ENCODE measurements at regions not wholly inside any gene's neighbourhood (a gene's known extent, or its start where the extent isn't known, plus 50 kb on each side); places are given as distances from the start of the nearest gene placed in this dataset. TPM values are rescaled to one million over a fixed set of nuclear protein-coding genes. Genes with fewer than 3 reads are reported as not detected.

DNA sequence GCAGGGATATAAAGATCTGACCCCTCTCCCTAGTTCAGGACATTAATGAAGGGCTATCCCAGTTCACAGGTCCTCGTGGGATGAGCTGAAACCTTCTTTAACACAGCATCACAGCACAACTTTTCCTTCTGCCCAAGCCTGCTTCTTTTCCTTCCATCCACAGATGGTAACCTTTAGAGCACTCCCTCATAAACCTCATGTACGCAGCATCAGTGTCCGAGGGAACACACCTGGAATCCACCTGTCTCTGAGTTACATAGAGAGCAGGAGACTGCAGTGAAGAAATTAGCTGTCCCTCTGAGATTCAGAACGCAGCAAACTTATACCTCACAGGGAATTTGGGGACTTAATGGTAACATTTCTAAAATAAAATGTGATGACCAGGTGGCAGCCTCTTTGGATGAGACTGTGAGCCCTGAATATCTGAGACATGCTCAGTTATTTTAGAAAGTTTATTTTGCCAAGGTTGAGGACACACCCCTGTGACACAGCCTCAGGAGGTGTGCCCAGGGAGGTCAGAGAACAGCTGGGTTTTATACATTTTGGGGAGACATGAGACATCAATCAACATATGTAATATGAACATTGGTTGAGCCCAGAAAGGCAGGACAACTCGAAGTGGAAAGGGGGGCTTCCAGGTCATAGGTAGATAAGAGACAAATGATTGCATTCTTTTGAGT lies 73.8 kb upstream of the PACRGL start:
- POLR2A ChIA-PET = no interaction called here
- no peak overlapping the region for H3K4me3 Mint-ChIP-seq
- H3K27ac Mint-ChIP-seq = no peak overlapping the region
- peaks cover 5% of the 10 kb centered on the region for H3K9me3 Mint-ChIP-seq
- ATAC-seq (ENCODE audit: low read depth) (no peak), DNase-seq (no peak)
- H3K4me1 Mint-ChIP-seq = peaks cover 4% of the 10 kb centered on the region
- peaks cover 3% of the 10 kb centered on the region for H3K36me3 Mint-ChIP-seq
- peaks cover 9% of the 10 kb centered on the region for H3K27me3 Mint-ChIP-seq

DNA sequence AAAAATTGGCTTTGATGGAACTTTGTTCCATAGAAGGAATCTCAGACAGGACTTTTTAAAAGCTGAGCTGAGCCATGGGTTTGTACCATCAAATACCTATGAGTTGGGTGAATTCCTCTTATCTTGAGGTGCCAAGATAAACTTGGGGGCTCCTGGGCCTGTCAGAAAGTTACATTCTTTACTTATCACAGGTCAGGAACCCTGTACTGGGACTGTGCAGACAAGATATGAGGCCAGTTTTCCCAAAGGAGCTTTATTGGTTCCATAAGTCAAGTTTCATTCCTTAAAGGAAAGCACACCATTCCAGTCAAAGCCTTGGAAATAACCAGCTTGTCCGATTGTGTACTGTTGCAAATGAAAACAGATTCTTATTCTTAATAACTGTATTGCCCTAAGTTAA lies 72.4 kb upstream of the PACRGL start:
- ATAC-seq (ENCODE audit: low read depth) (no peak), DNase-seq (no peak)
- H3K36me3 Mint-ChIP-seq = no peaks in the 10 kb centered on the region
- POLR2A ChIA-PET = no interaction called here
- peaks cover 3% of the 10 kb centered on the region for H3K4me1 Mint-ChIP-seq
- H3K4me3 Mint-ChIP-seq = no peak overlapping the region
- H3K27me3 Mint-ChIP-seq = peaks cover 9% of the 10 kb centered on the region
- H3K9me3 Mint-ChIP-seq = peaks cover 1% of the 10 kb centered on the region
- H3K27ac Mint-ChIP-seq = no peak overlapping the region

DNA sequence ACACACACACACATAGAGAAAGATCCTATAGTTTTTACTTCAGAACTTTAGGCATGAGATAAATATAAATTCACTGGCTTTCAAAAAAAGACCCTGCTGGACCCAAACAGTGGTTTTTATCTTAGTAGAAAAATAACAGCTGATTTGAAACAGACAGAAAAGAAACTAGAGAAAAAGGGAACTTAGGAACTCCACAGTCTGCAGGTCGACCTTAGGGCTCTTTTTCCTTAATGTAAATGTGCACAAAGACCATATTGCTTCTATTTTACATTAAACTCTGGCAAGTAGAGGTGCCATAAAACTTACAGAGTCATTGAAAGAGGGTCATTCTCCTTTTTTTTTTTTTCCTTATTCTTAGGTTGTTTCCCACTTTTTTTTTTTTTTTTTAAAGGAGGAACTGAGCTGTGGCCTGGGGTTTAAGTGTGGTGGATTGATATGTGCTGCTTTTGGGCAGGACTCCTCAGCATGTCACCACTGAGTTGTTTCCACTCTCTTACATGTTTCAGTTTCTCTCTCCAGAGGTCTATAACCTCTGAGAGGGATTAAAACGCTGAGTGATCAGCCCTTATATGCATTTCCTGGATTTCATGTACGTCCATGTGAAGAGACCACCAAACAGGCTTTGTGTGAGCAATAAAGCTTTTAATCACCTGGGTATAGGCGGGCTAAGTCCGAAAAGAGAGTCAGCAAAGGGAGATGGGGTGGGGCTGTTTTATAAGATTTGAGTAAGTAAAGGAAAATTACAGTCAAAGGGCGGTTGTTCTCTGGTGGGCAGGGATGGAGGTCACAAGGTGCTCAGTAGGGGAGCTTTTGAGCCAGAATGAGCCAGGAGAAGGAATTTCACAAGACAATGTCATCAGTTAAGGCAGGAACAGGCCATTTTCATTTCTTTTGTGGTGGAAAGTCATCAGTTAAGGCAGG lies 70.8 kb upstream of the PACRGL start:
- Mint-ChIP-seq H3K27ac (peak overlapping the region; percentile 15), H3K9me3 (peaks cover 1% of the 10 kb centered on the region), H3K27me3 (peaks cover 9% of the 10 kb centered on the region), H3K4me1 (peaks cover 3% of the 10 kb centered on the region), H3K4me3 (no peak overlapping the region), H3K36me3 (no peaks in the 10 kb centered on the region)
- POLR2A ChIA-PET = no interaction called here
- DNase-seq = no peak
- ATAC-seq (ENCODE audit: low read depth) = peak; percentile 33

DNA sequence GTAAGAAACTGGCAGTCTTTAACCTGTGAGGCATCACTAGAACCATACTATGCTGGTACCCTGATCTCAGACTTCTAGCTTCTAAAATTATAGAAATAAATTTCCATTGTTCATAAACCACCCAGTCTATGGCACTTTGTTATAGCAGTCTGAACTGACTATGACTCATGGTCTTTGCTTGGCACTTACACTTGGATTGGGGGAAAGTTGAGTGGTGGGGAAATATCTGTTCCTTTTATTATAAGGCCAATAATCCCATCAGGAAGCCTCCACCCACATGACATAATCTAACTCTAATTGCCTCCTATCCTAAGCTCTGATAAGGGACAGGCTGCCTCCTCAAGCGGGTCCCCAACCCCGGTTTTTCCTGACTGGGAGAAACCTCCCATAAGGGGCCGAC lies 61.4 kb upstream of the PACRGL start:
- no peak overlapping the region for H3K27ac Mint-ChIP-seq
- H3K9me3 Mint-ChIP-seq = no peaks in the 10 kb centered on the region
- ATAC-seq (ENCODE audit: low read depth) = no peak
- H3K4me1 Mint-ChIP-seq = no peaks in the 10 kb centered on the region
- no peaks in the 10 kb centered on the region for H3K36me3 Mint-ChIP-seq
- no peak overlapping the region for H3K4me3 Mint-ChIP-seq
- no peak for DNase-seq
- POLR2A ChIA-PET = no interaction called here
- peaks cover 4% of the 10 kb centered on the region for H3K27me3 Mint-ChIP-seq

DNA sequence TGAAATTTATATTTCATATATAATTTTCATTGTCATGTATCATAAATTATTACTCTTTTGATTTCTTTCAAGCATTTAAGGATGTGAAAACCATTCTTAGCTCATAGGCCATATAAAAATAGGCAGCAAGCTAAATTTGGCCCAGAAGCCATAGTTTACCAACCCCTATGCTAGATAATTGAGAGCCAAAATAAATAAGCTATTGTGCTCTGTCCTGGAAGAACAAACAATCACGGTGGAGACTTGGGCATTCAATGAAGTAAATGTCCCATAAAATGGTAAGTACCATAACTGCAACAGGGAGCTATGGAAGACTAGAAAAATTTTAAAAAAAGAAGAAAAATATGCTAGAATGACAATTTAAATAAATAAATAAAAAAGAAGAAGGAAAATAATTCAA lies 60.9 kb upstream of the PACRGL start:
- POLR2A ChIA-PET = no interaction called here
- Mint-ChIP-seq H3K27me3 (peaks cover 4% of the 10 kb centered on the region), H3K36me3 (no peaks in the 10 kb centered on the region), H3K4me1 (no peaks in the 10 kb centered on the region), H3K9me3 (no peaks in the 10 kb centered on the region), H3K4me3 (no peak overlapping the region), H3K27ac (no peak overlapping the region)
- DNase-seq (no peak), ATAC-seq (ENCODE audit: low read depth) (no peak)

DNA sequence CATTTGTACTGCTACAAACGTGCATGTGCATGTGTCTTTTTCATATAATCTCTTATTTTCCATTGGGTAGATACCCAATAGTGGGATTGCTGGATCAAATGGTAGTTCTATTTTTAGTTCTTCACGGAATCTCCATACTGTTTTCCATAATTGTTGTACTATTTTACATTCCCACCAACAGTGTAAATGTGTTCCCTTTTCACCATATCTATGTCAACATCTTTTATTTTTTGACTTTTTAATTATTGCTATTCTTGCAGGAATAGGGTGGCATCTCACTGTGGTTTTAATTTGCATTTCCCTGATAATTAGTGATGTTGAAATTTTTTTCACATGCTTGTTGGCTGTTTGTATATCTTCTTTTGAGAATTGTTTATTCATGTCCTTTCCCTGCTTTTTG lies 59.3 kb upstream of the PACRGL start:
- peaks cover 5% of the 10 kb centered on the region for H3K27me3 Mint-ChIP-seq
- H3K4me3 Mint-ChIP-seq = no peak overlapping the region
- H3K4me1 Mint-ChIP-seq = no peaks in the 10 kb centered on the region
- H3K27ac Mint-ChIP-seq = no peak overlapping the region
- no peaks in the 10 kb centered on the region for H3K36me3 Mint-ChIP-seq
- ATAC-seq (ENCODE audit: low read depth) = no peak
- H3K9me3 Mint-ChIP-seq = no peaks in the 10 kb centered on the region
- POLR2A ChIA-PET = no interaction called here
- DNase-seq = no peak

DNA sequence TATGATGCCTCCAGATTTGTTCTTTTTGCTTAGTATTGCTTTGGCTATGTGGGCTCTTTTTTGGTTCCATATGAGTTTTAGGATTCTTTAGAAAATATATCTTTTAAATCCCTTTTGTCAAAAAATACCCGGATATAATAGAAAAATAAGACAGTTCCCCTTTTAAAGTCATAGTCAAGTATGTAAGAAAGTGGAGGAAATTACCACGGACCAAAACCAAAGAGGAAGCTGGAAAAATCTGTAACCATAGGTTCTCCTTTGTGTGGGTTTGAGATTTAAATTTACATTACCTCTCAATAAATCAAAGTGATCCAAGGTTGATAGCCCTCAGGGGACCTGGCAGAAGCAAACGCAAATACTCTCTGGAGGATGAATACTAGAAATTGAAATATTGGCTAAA lies 58.3 kb upstream of the PACRGL start:
- H3K27me3 Mint-ChIP-seq = peaks cover 5% of the 10 kb centered on the region
- no peak overlapping the region for H3K27ac Mint-ChIP-seq
- H3K4me3 Mint-ChIP-seq = no peak overlapping the region
- no peaks in the 10 kb centered on the region for H3K36me3 Mint-ChIP-seq
- H3K9me3 Mint-ChIP-seq = no peaks in the 10 kb centered on the region
- no peak for ATAC-seq (ENCODE audit: low read depth)
- POLR2A ChIA-PET = no interaction called here
- no peaks in the 10 kb centered on the region for H3K4me1 Mint-ChIP-seq
- no peak for DNase-seq

DNA sequence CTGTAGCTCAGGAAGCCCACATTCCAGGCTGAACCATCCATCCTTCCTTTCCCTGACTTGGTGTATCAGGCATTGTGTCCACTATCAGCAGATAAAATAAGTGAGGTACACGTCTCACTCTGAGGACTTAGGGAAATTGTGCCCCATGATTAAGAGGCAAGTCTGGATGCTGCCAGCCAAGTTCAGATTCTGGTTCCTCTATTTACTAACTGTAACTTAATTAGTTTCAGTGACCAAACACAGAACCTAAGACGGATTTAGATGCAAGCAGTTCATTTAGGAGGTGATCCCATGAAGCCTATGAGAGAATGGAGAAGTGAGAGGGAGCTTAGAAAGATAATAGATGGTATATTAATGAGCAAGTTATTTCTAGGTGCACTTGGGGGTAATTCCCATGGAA lies 56.6 kb upstream of the PACRGL start:
- DNase-seq (no peak), ATAC-seq (ENCODE audit: low read depth) (no peak)
- Mint-ChIP-seq H3K36me3 (no peaks in the 10 kb centered on the region), H3K27me3 (peaks cover 8% of the 10 kb centered on the region), H3K9me3 (no peaks in the 10 kb centered on the region), H3K27ac (no peak overlapping the region), H3K4me3 (no peak overlapping the region), H3K4me1 (no peaks in the 10 kb centered on the region)
- POLR2A ChIA-PET = no interaction called here

DNA sequence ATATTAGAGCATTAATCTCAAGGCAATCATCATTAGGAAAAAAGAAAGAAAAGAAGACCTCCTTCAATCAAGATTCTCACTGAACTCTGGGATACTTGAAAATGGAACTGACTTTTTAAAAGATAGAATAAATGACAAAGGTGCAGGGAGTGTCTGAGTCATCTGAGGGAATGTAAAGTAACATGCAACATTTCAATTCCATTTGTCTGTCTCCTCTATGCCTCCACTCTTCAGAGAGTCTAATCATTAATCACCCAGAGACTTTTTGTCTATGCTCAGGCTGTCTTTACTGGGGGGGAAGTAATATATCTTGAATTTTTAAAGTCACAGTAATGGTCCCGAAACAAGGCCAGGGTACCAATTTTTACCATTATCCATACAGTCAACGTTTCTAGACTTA lies 55.0 kb upstream of the PACRGL start:
- DNase-seq = no peak
- Mint-ChIP-seq H3K27me3 (peaks cover 15% of the 10 kb centered on the region), H3K9me3 (peaks cover 2% of the 10 kb centered on the region), H3K27ac (no peak overlapping the region), H3K4me1 (no peaks in the 10 kb centered on the region), H3K36me3 (no peaks in the 10 kb centered on the region), H3K4me3 (no peak overlapping the region)
- no peak for ATAC-seq (ENCODE audit: low read depth)
- POLR2A ChIA-PET = no interaction called here

DNA sequence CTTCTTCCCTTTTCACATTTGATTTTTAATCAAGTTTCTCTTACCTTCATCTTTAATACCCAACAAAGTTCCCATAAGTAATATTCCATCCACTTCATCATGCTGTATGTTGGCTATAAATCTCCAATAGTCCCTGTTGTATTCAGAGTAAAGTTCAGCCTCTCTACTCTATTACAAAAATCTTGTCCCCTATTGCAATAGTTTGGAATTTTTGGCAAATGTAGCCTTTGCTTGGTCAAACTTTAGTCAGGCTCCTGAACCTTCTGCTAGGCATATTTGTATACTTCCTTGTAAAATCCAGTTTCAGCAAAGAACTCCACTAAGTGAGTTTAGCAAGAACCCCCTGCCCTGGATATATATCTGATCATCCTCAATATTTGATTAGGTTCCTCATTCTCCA lies 54.0 kb upstream of the PACRGL start:
- POLR2A ChIA-PET = no interaction called here
- Mint-ChIP-seq H3K4me1 (no peaks in the 10 kb centered on the region), H3K36me3 (no peaks in the 10 kb centered on the region), H3K9me3 (peaks cover 2% of the 10 kb centered on the region), H3K4me3 (no peak overlapping the region), H3K27me3 (peaks cover 15% of the 10 kb centered on the region), H3K27ac (no peak overlapping the region)
- no peak for DNase-seq
- no peak for ATAC-seq (ENCODE audit: low read depth)

Small RNA genes in the stretch of these regions (microRNA-seq; reads per million reads assigned to microRNA genes)
- gene MIR218-1 = not detected
